T-cell (primary cell): ENCODE measurements at regions not wholly inside any gene's neighbourhood (a gene's known extent, or its start where the extent isn't known, plus 50 kb on each side); places are given as distances from the start of the nearest gene placed in this dataset.
A peak's percentile ranks its signal among the peaks of the same experiment; 100 is the strongest.

ENCODE experiments used
- ATAC-seq, 4 experiments: fragments of 200-7000 bp in 3 of 4; fragments of 150-1000 bp in 1 of 4; cut with Tn5 transposase; replicated peaks in 1 of 4; 1 replicate in 3 of 4; 2 replicates in 1 of 4; pipeline ENCODE4 v1.10.0; 2021; ENCODE audit warnings: moderate library complexity in 3 of 4, mild to moderate bottlenecking in 2 of 4, moderate number of reproducible peaks in 1 of 4
- CTCF ChIA-PET, 2 donors: fragments of 300-600 bp; sonication (Branson Sonifier 250); formaldehyde crosslinking; loops; one replicate each; lab custom pipeline; 2022; ENCODE audit warnings: antibody characterized with exemption in 2 of 2; lab: Charles Lee
- POLR2A ChIA-PET, 2 donors: fragments of 300-600 bp; sonication (Branson Sonifier 250); formaldehyde crosslinking; loops; one replicate each; lab custom pipeline; 2022; ENCODE audit warnings: antibody characterized with exemption in 2 of 2; lab: Charles Lee
- DNase-seq, 35 experiments: peaks; one replicate each; pipeline versions ENCODE4 v3.0.0 to v3.0.0-alpha.2; 2013 to 2023
- H3K27ac ChIP-seq: one replicate; pipeline ENCODE4 v1.5.1; 2013; ENCODE audit warnings: low read length
- H3K27me3 ChIP-seq, 2 experiments: replicated peaks in 1 of 2; 1 replicate in 1 of 2; 2 replicates in 1 of 2; pipeline versions ENCODE4 v1.6.1 to v1.7.0; 2013; ENCODE audit warnings: low read length in 1 of 2, mixed read lengths in 1 of 2; ENCODE audit not compliant: control insufficient read depth in 2 of 2, insufficient read depth in 2 of 2; ENCODE audit errors: extremely low read depth in 1 of 2
- H3K36me3 ChIP-seq, 2 donors: 1 replicate in 1 of 2; 2 replicates in 1 of 2; pipeline versions ENCODE4 v1.6.1 to v1.7.0; 2013; ENCODE audit warnings: low read length in 1 of 2; ENCODE audit not compliant: control insufficient read depth in 2 of 2, insufficient read depth in 1 of 2; ENCODE audit errors: extremely low read depth in 1 of 2
- H3K4me1 ChIP-seq, 2 experiments: 1 replicate in 1 of 2; 2 replicates in 1 of 2; pipeline versions ENCODE4 v1.6.1 to v1.7.0; 2013; ENCODE audit warnings: low read length in 2 of 2, mixed read lengths in 1 of 2; ENCODE audit not compliant: insufficient read depth in 2 of 2, control insufficient read depth in 1 of 2; ENCODE audit errors: extremely low read depth in 1 of 2
- H3K4me3 ChIP-seq, 2 donors: 1 replicate in 1 of 2; 2 replicates in 1 of 2; pipeline versions ENCODE4 v1.5.1 to v1.7.0; 2013; ENCODE audit warnings: mild to moderate bottlenecking in 2 of 2, low read length in 1 of 2, moderate library complexity in 1 of 2; ENCODE audit not compliant: control insufficient read depth in 1 of 2; ENCODE audit errors: extremely low read depth in 1 of 2
- H3K9me3 ChIP-seq: 2 replicates; pipeline ENCODE4 v1.7.0; 2013
- H3K27ac Mint-ChIP-seq, 2 donors: one replicate each; pipeline ENCODE4 v1.8.0; 2020 to 2021; ENCODE audit warnings: mild to moderate bottlenecking in 2 of 2, mixed read lengths in 2 of 2
- H3K27me3 Mint-ChIP-seq, 2 donors: one replicate each; pipeline ENCODE4 v1.8.0; 2021 to 2022; ENCODE audit warnings: mixed read lengths in 2 of 2
- H3K36me3 Mint-ChIP-seq: one replicate; pipeline ENCODE4 v1.8.0; 2021; ENCODE audit warnings: mixed read lengths
- H3K4me1 Mint-ChIP-seq, 3 donors: one replicate each; pipeline ENCODE4 v1.8.0; 2020 to 2022; ENCODE audit warnings: mixed read lengths in 3 of 3, mild to moderate bottlenecking in 1 of 3
- H3K4me3 Mint-ChIP-seq, 3 donors: one replicate each; pipeline ENCODE4 v1.8.0; 2020 to 2022; ENCODE audit warnings: mild to moderate bottlenecking in 3 of 3, mixed read lengths in 3 of 3, moderate library complexity in 3 of 3
- H3K9me3 Mint-ChIP-seq, 3 donors: one replicate each; pipeline ENCODE4 v1.8.0; 2020 to 2022; ENCODE audit warnings: mixed read lengths in 3 of 3
- WGBS: methylation state at CpG from one replicate; pipeline ENCODE4 v1.1.5; 2013; ENCODE audit warnings: missing lambda C conversion rate; ENCODE audit not compliant: insufficient coverage; 5-methylcytosine and 5-hydroxymethylcytosine counted together

DNA sequence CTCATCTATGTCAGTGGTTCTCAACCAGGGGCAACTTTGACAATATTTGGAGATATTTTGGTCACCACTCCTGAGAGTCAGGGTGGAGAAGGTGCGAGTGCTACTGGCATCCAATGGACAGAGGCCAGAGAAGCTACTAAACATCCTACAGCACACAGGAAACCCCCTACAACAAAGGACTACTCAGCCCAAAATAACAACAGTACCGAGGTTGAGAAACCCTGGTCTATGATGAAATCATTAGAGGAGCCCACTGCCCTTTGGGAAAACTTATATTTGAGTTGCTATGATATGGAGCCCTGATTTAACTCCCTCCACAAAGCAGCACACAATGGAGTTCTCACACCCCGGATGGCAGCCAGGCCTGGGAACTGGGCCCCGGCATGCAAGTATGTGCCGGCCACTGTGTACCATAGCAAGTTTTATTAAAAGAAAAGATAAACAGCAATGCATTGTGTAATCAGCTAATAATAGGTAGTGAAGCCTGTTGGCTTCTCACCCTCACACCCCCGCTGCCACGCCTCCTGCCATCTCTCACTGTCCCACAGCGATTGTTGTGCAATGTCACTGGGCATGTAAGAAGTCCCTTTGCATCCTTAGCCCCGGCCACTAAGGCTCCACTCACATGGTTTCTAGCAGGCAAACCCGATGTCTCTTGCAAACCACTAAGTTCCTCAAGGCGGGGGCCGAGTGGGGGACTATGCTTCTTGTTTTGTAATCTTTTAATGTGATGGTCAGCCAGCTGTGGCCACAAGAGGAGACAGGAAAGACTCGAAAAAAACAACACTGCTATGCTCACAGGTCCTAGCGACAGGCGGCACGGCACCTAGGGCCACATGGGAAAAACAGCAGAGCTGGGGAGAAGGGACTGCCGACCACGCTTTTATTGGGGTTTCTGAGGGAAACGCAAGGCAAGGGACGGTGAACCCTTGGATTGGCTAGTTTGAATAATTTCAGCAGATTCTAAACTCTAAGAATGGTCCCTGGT is 110.0 kb downstream of the AQP9 start:
- Mint-ChIP-seq H3K36me3 (no peaks in the 10 kb centered on the region), H3K9me3 (no peaks in the 10 kb centered on the region), H3K27me3 (peaks cover 3% of the 10 kb centered on the region in 2 donors), H3K4me1 (peaks cover 15 to 36% (median 20%) of the 10 kb centered on the region in 3 donors), H3K27ac (no peak overlapping the region), H3K4me3 (no peak overlapping the region)
- CTCF ChIA-PET: interaction anchor here in 1 of 2 donors (0.9 kb wide), 1 partner anchor 22 kb away, joined by 3 read pairs; no protein-coding TSS in a partner anchor
- Histone ChIP-seq H3K27me3 (peaks cover 0 to 19% of the 10 kb centered on the region in 2 experiments), H3K4me3 (no peak overlapping the region), H3K27ac (no peak overlapping the region), H3K9me3 (no peaks in the 10 kb centered on the region), H3K36me3 (no peaks in the 10 kb centered on the region), H3K4me1 (peaks cover 5 to 11% of the 10 kb centered on the region in 2 experiments)
- POLR2A ChIA-PET: interaction anchor here in 1 of 2 donors (0.6 kb wide), 1 partner anchor 530 kb away, joined by 3 read pairs; no protein-coding TSS in a partner anchor
- DNase-seq: peak in 14 of 35 experiments; percentile 3 to 48 (median 10)
- 90% methylated on average over 14 of the region's 20 CpGs for WGBS
- no peak for ATAC-seq

- Histone ChIP-seq H3K36me3 (no peaks in the 10 kb centered on the region), H3K4me3 (peak overlapping the region in 1 of 2 donors; percentile 17), H3K4me1 (peaks cover 5 to 11% of the 10 kb centered on the region in 2 experiments), H3K9me3 (no peaks in the 10 kb centered on the region), H3K27me3 (peaks cover 0 to 19% of the 10 kb centered on the region in 2 experiments), H3K27ac (no peak overlapping the region)
- Mint-ChIP-seq H3K36me3 (no peaks in the 10 kb centered on the region), H3K9me3 (no peaks in the 10 kb centered on the region), H3K27ac (peak overlapping the region; percentile 78 to 85), H3K4me1 (peaks cover 15 to 36% (median 20%) of the 10 kb centered on the region in 3 donors), H3K4me3 (peak overlapping the region; percentile 60 to 77 (median 63)), H3K27me3 (peaks cover 3 to 5% of the 10 kb centered on the region in 2 donors)
- ChIA-PET POLR2A (no interaction called here), CTCF (no interaction called here)
- DNase-seq: peak in 3 of 35 experiments; percentile 9 to 48 (median 12)
- ATAC-seq: peak; percentile 65 to 96 (median 80)
- WGBS: 0% methylated on average over 3 of the region's 8 CpGs
These were observed 111.6 kb downstream of the AQP9 start for GRCh38 chr15:58249646-58250312.

DNA sequence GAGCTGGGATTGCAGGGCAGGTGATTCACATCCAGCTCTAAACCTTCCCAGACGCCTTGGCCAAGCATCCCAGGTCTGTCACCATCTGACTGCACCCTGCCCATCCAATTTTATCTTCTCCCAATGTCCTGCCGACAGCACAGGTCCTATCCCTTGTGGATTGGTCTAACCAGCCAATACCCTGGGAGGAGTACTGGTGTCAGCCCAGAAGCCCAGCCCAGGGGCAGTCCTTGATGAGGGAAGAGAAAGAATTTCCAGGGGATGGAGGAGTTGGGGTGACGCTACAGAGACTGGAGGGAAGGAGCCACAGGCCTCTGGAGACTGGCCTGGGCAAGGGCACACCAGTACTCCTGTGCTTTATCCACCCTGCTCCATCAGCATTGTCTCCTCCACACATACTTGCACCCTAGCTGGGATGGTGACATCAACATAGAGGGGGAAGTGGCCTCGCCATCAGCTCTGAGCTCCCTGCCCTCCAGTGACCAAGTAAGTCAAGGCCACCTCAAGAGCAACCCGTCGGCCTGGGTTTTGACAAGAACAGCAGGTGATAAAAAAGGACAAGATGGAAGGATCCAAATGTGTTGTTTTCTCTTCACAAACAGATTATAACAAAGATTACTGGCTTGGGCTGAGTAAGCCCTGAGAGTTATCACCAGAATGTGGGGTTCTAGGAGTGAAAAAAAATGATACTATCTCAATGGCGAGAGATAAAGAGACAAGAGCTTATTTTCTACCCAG is 114.6 kb downstream of the AQP9 start:
- POLR2A ChIA-PET: interaction anchor here in 1 of 2 donors (0.5 kb wide), 1 partner anchor 553 kb away, joined by 7 read pairs; no protein-coding TSS in a partner anchor
- DNase-seq (no peak), ATAC-seq (no peak)
- Histone ChIP-seq H3K4me1 (peaks cover 5 to 11% of the 10 kb centered on the region in 2 experiments), H3K4me3 (no peak overlapping the region), H3K9me3 (no peaks in the 10 kb centered on the region), H3K36me3 (no peaks in the 10 kb centered on the region), H3K27ac (no peak overlapping the region), H3K27me3 (peaks cover 0 to 16% of the 10 kb centered on the region in 2 experiments)
- peaks cover 15 to 22% (median 20%) of the 10 kb centered on the region in 3 donors for H3K4me1 Mint-ChIP-seq
- CTCF ChIA-PET: interaction anchor here (0.5 to 0.6 kb wide), 3 partner anchors 578 to 818 kb away, joined by 3 to 5 read pairs (median 3); no protein-coding TSS in a partner anchor
- H3K4me3 Mint-ChIP-seq: no peak overlapping the region
- 67% methylated on average over 1 of the region's 7 CpGs for WGBS
- peaks cover 8 to 11% of the 10 kb centered on the region in 2 donors for H3K27me3 Mint-ChIP-seq
- no peak overlapping the region for H3K27ac Mint-ChIP-seq
- H3K36me3 Mint-ChIP-seq: no peaks in the 10 kb centered on the region
- H3K9me3 Mint-ChIP-seq: no peaks in the 10 kb centered on the region

- WGBS: 95% methylated on average over 5 of the region's 7 CpGs
- H3K9me3 Mint-ChIP-seq: no peaks in the 10 kb centered on the region
- no peak for DNase-seq
- H3K4me1 Mint-ChIP-seq: no peaks in the 10 kb centered on the region
- no peak overlapping the region for H3K4me3 ChIP-seq
- no peaks in the 10 kb centered on the region for H3K36me3 Mint-ChIP-seq
- POLR2A ChIA-PET: no interaction called here
- H3K4me1 ChIP-seq: no peaks in the 10 kb centered on the region
- H3K27ac ChIP-seq: no peak overlapping the region
- no peaks in the 10 kb centered on the region for H3K36me3 ChIP-seq
- no peak overlapping the region for H3K27ac Mint-ChIP-seq
- H3K27me3 ChIP-seq: peaks cover 0 to 1% of the 10 kb centered on the region in 2 experiments
- peaks cover 8% of the 10 kb centered on the region in 2 donors for H3K27me3 Mint-ChIP-seq
- H3K9me3 ChIP-seq: no peaks in the 10 kb centered on the region
- ATAC-seq: no peak
- H3K4me3 Mint-ChIP-seq: no peak overlapping the region
- CTCF ChIA-PET: interaction anchor here in 1 of 2 donors (0.5 kb wide), 1 partner anchor 582 kb away, joined by 4 read pairs; no protein-coding TSS in a partner anchor
These were observed 119.7 kb downstream of the AQP9 start for GRCh38 chr15:58257776-58258325.

DNA sequence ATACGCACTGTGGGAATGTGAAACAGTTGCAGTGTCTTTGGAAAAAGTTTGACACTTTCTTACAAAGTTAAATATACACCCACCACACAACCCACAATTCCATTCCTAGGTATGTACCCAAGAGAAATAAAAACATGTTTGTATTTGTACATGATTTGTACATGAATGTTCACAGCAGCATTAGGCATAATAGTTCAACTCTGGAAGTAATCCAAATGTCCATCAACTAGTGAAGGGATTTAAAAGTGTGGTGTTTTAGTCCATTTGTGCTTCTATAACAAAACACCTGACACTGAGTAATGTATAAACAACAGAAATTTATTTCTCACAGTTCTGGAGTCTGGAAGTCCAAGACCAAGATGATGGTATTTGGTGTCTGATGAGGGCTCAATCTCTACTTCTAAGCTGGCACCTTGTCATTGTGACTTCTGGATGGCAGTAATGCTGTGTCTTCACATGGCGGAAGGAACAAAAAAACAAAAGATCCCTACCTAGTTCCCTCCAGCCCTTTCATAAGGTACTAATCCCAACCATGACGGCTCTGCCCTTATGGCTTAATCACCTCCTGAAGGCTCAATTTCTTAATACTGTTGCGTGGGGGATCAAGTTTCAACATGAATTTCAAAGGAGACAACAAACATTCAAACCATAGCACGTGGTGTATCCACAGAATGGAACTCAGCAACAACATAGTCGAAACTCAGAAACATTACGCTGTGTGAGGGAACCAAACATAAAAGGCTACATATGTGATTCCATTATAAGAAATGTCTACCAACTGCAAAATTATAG is 120.5 kb downstream of the AQP9 start:
- H3K27ac Mint-ChIP-seq: no peak overlapping the region
- H3K4me1 Mint-ChIP-seq: peaks cover 0 to 4% (median 3%) of the 10 kb centered on the region in 3 donors
- no peaks in the 10 kb centered on the region for H3K36me3 Mint-ChIP-seq
- Histone ChIP-seq H3K27me3 (no peaks in the 10 kb centered on the region), H3K4me3 (no peak overlapping the region), H3K9me3 (no peaks in the 10 kb centered on the region), H3K4me1 (peaks cover 0 to 2% of the 10 kb centered on the region in 2 experiments), H3K27ac (no peak overlapping the region), H3K36me3 (no peaks in the 10 kb centered on the region)
- H3K9me3 Mint-ChIP-seq: no peaks in the 10 kb centered on the region
- peaks cover 8% of the 10 kb centered on the region in 2 donors for H3K27me3 Mint-ChIP-seq
- H3K4me3 Mint-ChIP-seq: no peak overlapping the region
- CTCF ChIA-PET: no interaction called here
- no peak for ATAC-seq
- WGBS: 100% methylated on average over 1 of the region's 7 CpGs
- POLR2A ChIA-PET: no interaction called here
- no peak for DNase-seq
